ENCODE measurements at regions not wholly inside any gene's neighbourhood (a gene's known extent, or its start where the extent isn't known, plus 50 kb on each side); places are given as distances from the start of the nearest gene placed in this dataset.

DNA sequence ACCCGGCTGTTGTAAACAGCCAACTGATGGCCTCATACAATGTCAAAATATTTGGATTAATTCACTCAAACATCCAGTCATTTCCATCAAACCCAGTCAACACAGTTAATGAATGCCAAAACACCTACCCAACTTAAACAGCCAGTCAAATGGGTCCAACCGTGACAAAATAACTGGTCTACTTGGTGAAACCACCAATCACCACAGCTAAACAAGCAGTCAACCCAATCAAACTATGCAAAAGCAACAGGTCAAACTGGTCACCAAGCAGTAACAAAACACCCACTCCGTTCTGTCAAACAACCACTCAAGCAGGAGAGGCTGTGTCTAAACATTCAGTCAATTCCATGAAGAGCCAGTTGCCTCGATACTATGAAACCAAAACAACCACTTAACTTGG, 119.2 kb downstream of the FOXD2 start:
- TF ChIP-seq, protein P1, sequence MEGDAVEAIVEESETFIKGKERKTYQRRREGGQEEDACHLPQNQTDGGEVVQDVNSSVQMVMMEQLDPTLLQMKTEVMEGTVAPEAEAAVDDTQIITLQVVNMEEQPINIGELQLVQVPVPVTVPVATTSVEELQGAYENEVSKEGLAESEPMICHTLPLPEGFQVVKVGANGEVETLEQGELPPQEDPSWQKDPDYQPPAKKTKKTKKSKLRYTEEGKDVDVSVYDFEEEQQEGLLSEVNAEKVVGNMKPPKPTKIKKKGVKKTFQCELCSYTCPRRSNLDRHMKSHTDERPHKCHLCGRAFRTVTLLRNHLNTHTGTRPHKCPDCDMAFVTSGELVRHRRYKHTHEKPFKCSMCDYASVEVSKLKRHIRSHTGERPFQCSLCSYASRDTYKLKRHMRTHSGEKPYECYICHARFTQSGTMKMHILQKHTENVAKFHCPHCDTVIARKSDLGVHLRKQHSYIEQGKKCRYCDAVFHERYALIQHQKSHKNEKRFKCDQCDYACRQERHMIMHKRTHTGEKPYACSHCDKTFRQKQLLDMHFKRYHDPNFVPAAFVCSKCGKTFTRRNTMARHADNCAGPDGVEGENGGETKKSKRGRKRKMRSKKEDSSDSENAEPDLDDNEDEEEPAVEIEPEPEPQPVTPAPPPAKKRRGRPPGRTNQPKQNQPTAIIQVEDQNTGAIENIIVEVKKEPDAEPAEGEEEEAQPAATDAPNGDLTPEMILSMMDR (IDR thresholded peaks at IDR 0.05; ENCODE audit: insufficient read depth, low read length) = no peak
- no peak for TF ChIP-seq GABPA (IDR thresholded peaks at IDR 0.05; ENCODE audit: low read depth)
- TF ChIP-seq SPI1 (IDR thresholded peaks at IDR 0.05; ENCODE audit: borderline replicate concordance, low read depth) = no peak
- TF ChIP-seq, protein P2, sequence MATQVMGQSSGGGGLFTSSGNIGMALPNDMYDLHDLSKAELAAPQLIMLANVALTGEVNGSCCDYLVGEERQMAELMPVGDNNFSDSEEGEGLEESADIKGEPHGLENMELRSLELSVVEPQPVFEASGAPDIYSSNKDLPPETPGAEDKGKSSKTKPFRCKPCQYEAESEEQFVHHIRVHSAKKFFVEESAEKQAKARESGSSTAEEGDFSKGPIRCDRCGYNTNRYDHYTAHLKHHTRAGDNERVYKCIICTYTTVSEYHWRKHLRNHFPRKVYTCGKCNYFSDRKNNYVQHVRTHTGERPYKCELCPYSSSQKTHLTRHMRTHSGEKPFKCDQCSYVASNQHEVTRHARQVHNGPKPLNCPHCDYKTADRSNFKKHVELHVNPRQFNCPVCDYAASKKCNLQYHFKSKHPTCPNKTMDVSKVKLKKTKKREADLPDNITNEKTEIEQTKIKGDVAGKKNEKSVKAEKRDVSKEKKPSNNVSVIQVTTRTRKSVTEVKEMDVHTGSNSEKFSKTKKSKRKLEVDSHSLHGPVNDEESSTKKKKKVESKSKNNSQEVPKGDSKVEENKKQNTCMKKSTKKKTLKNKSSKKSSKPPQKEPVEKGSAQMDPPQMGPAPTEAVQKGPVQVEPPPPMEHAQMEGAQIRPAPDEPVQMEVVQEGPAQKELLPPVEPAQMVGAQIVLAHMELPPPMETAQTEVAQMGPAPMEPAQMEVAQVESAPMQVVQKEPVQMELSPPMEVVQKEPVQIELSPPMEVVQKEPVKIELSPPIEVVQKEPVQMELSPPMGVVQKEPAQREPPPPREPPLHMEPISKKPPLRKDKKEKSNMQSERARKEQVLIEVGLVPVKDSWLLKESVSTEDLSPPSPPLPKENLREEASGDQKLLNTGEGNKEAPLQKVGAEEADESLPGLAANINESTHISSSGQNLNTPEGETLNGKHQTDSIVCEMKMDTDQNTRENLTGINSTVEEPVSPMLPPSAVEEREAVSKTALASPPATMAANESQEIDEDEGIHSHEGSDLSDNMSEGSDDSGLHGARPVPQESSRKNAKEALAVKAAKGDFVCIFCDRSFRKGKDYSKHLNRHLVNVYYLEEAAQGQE (IDR thresholded peaks at IDR 0.05; ENCODE audit: insufficient replicate concordance, low read depth) = no peak
- no peak for TF ChIP-seq POLR2AphosphoS5 (IDR thresholded peaks at IDR 0.05; ENCODE audit: low read depth)
- no peak for DNase-seq (ENCODE audit: low read depth in 1 of 2, low spot score in 1 of 2)
- Histone ChIP-seq H3K4me3 (replicated peaks; ENCODE audit: insufficient read depth, low read length) (no peak overlapping the region), H3K27me3 (ENCODE audit: insufficient read depth, poor library complexity, severe bottlenecking) (no peaks in the 10 kb centered on the region), H3K27ac (replicated peaks) (no peak overlapping the region)

DNA sequence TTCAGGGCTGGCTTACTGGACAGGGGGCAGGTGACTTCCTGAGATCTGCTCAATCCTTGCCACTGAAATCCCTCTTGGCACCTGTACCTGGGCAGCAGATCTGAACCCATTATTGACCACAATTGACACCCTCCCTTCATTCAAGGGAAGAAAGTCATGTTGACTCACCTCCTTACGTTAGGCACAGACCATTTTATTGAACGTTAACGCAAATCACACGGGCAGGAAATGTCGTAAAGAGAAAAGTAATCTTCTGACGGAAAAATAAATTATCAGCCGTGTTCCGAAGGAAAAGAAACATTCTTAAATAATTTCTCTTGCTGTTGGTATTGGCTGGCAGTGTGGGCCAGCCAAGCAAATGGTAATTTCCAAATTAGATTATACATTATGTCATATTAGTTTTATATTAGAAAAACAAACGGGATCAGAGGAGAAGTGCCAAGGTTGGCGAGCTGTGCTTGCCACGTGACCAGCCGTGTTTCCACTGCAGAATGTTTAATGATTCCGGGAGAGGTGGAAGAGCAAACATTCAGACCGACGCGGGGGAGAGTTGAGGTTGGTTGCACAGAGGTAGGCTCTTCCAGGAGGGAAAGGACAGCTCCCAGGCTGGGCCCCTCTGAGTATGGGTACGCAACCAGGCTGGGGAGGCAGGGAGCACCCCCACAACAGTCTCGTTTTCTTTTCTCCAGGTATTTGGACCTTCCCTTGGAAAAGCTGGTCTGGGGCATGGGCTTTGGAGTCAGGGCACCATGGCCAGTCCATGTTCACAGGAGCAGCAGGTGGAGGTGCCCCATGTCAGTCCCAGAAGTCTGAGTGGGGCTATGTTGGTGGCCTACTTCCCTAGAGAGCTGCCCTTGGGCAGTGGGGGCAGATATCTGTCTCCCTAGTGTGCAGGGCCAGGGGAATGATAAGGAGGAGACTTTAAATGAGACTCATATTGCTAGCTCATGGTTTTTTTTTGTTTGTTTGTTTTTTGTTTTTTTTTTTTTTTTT, 121.1 kb downstream of the FOXD2 start:
- no peak for DNase-seq (ENCODE audit: low read depth in 1 of 2, low spot score in 1 of 2)
- Histone ChIP-seq H3K27me3 (ENCODE audit: insufficient read depth, poor library complexity, severe bottlenecking) (no peaks in the 10 kb centered on the region), H3K27ac (replicated peaks) (no peak overlapping the region), H3K4me3 (replicated peaks; ENCODE audit: insufficient read depth, low read length) (no peak overlapping the region)
- TF ChIP-seq, protein P1 (IDR thresholded peaks at IDR 0.05; ENCODE audit: insufficient read depth, low read length) = no peak
- TF ChIP-seq POLR2AphosphoS5 (IDR thresholded peaks at IDR 0.05; ENCODE audit: low read depth) (no peak), GABPA (IDR thresholded peaks at IDR 0.05; ENCODE audit: low read depth) (no peak), SPI1 (IDR thresholded peaks at IDR 0.05; ENCODE audit: borderline replicate concordance, low read depth) (no peak)
- TF ChIP-seq, protein P2 (IDR thresholded peaks at IDR 0.05; ENCODE audit: insufficient replicate concordance, low read depth) = no peak

DNA sequence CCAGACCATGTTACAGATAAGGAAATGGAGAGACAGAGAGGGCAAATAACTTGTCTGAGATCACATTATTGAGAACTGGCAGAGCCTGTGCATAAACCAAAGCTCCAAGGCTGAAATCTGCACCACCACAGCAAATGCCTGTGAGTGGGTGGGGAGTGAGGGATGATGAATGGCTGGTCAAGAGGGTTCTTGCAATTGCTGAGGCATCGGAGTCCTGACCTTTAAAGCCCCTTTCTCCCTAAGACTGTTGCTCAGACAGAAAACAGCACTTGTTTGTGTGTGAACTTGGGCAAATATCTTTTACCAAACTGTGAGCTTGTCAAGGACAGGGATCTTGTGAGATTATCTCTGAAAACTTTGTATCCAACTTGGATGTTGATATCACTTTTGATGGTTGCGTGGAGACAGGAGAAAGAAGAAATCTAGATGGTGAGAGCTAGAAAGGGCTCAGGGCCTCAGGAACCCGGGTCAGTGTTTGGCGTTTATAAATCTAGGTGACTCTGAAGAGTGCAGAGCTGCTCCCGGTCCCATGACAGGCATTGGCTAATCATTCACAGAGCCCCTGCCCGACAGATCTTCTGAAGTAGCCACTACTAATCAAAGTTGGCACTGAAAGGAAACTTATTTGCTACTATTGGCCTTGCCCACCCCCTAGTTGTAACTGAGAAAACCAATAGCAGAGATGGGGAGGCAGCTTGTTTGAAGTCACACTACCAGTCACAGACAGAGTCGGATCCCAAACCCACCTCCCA, 122.3 kb downstream of the FOXD2 start:
- no peak for TF ChIP-seq POLR2AphosphoS5 (IDR thresholded peaks at IDR 0.05; ENCODE audit: low read depth)
- TF ChIP-seq, protein P2 (IDR thresholded peaks at IDR 0.05; ENCODE audit: insufficient replicate concordance, low read depth) = no peak
- no peak for TF ChIP-seq SPI1 (IDR thresholded peaks at IDR 0.05; ENCODE audit: borderline replicate concordance, low read depth)
- TF ChIP-seq, protein P1 (IDR thresholded peaks at IDR 0.05; ENCODE audit: insufficient read depth, low read length) = no peak
- no peak for TF ChIP-seq GABPA (IDR thresholded peaks at IDR 0.05; ENCODE audit: low read depth)
- no peaks in the 10 kb centered on the region for H3K27me3 ChIP-seq (ENCODE audit: insufficient read depth, poor library complexity, severe bottlenecking)
- no peak for DNase-seq (ENCODE audit: low read depth in 1 of 2, low spot score in 1 of 2)

More for the DNA sequence above, 122.3 kb downstream of the FOXD2 start:
- no peak overlapping the region for H3K4me3 ChIP-seq (replicated peaks; ENCODE audit: insufficient read depth, low read length)
- no peak overlapping the region for H3K27ac ChIP-seq (replicated peaks)
